HCT116 (cell line): ENCODE measurements at regions not wholly inside any gene's neighbourhood (a gene's known extent, or its start where the extent isn't known, plus 50 kb on each side); places are given as distances from the start of the nearest gene placed in this dataset.

Source experiments
- ATAC-seq: fragments of 200-7000 bp; cut with Tn5 transposase; 2 replicates; pipeline ENCODE4 v1.9.1; 2020; ENCODE audit warnings: mild to moderate bottlenecking, moderate library complexity
- BruUV-seq: library from RNA; stranded (reverse); fragments of 400-500 nt; replicated peaks from 2 replicates; lab custom pipeline; 2021; lab: Mats Ljungman, UMichigan
- CTCF ChIA-PET: fragments of 300-600 bp; sonication (Branson Sonifier 250); formaldehyde crosslinking; loops from one replicate; lab custom pipeline; 2021; ENCODE audit warnings: antibody characterized with exemption; lab: Charles Lee
- POLR2A ChIA-PET: fragments of 300-600, 350-600 bp; sonication (Branson Sonifier 250); formaldehyde crosslinking; loops from one replicate; lab custom pipeline; 2021; ENCODE audit warnings: antibody characterized with exemption; lab: Charles Lee
- RAD21 ChIA-PET, 2 experiments: fragments of 300-600 bp; sonication (Branson Sonifier 250); formaldehyde crosslinking; loops; one replicate each; lab custom pipeline; 2023; ENCODE audit warnings: low total read pairs in 2 of 2; ENCODE audit not compliant: uncharacterized antibody in 2 of 2, unreplicated experiment in 2 of 2, low non-redundant PET in 1 of 2; lab: Charles Lee
- DNase-seq: peaks from one replicate; pipeline ENCODE4 v3.0.0-alpha.2; 2010; ENCODE audit warnings: low read depth, low spot score
- H2AFZ ChIP-seq: fragments of 200-600 bp; shearing (Covaris generic), sonication (generic); 2 replicates; pipeline ENCODE4 v1.6.1; 2017; ENCODE audit warnings: low read depth, mixed run types, mixed read lengths, antibody characterized with exemption, low read length; ENCODE audit not compliant: poor library complexity, severe bottlenecking
- H3K27ac ChIP-seq: 2 replicates; pipeline ENCODE4 v1.5.1; 2012; ENCODE audit warnings: low read depth, low read length
- H3K27me3 ChIP-seq: fragments of 200-600 bp; sonication (generic); 2 replicates; pipeline ENCODE4 v1.6.1; 2016; ENCODE audit warnings: mixed run types, low read length, mixed read lengths; ENCODE audit not compliant: insufficient read depth
- H3K36me3 ChIP-seq, 2 experiments: fragments of 200-500 bp in 1 of 2; fragments of 200-600 bp in 1 of 2; sonication (Bioruptor generic) in 1 of 2; sonication (generic) in 1 of 2; 2 replicates each; pipeline versions ENCODE4 v1.5.1 to v1.6.1; 2014 to 2016; ENCODE audit warnings: low read length in 2 of 2, inconsistent platforms in 1 of 2, mixed read lengths in 1 of 2, mixed run types in 1 of 2; ENCODE audit not compliant: insufficient read depth in 2 of 2, control insufficient read depth in 1 of 2
- H3K4me1 ChIP-seq, 2 experiments: fragments of 200-600 bp in 1 of 2; sonication (generic) in 1 of 2; 2 replicates each; pipeline versions ENCODE4 v1.5.1 to v1.6.1; 2012 to 2017; ENCODE audit warnings: low read length in 2 of 2, inconsistent platforms in 1 of 2, mild to moderate bottlenecking in 1 of 2, mixed read lengths in 1 of 2, mixed run types in 1 of 2, moderate library complexity in 1 of 2; ENCODE audit not compliant: insufficient read depth in 2 of 2, control insufficient read depth in 1 of 2
- H3K4me2 ChIP-seq: fragments of 200-600 bp; sonication (generic); 2 replicates; pipeline ENCODE4 v1.6.1; 2017; ENCODE audit warnings: mixed run types, low read length, mixed read lengths
- H3K4me3 ChIP-seq, 2 experiments: fragments of 200-600 bp in 1 of 2; sonication (generic) in 1 of 2; replicated peaks in 1 of 2; 2 replicates each; pipeline ENCODE4 v1.5.1; 2011 to 2016; ENCODE audit warnings: low read length in 2 of 2, control low read depth in 1 of 2, low read depth in 1 of 2, mild to moderate bottlenecking in 1 of 2, mixed read lengths in 1 of 2, mixed run types in 1 of 2
- H3K79me2 ChIP-seq: fragments of 200-600 bp; sonication (generic); 2 replicates; pipeline ENCODE4 v1.6.1; 2017; ENCODE audit warnings: mild to moderate bottlenecking, mixed run types, low read length, moderate library complexity, mixed read lengths; ENCODE audit not compliant: insufficient read depth
- H3K9ac ChIP-seq: fragments of 200-600 bp; sonication (generic); 2 replicates; pipeline ENCODE4 v1.6.1; 2016; ENCODE audit warnings: low read length, mixed read lengths
- H3K9me2 ChIP-seq: fragments of 200-600 bp; sonication (generic), shearing (Covaris generic); 2 replicates; pipeline ENCODE4 v1.6.1; 2017; ENCODE audit warnings: mixed run types, mild to moderate bottlenecking, moderate library complexity; ENCODE audit not compliant: insufficient read depth
- H3K9me3 ChIP-seq, 2 experiments: fragments of 200-500 bp in 1 of 2; fragments of 200-600 bp in 1 of 2; sonication (Bioruptor generic) in 1 of 2; sonication (generic) in 1 of 2; 2 replicates each; pipeline ENCODE4 v1.6.1; 2014 to 2017; ENCODE audit warnings: low read length in 2 of 2, mixed read lengths in 2 of 2, inconsistent platforms in 1 of 2, low read depth in 1 of 2, mild to moderate bottlenecking in 1 of 2, mixed run types in 1 of 2, moderate library complexity in 1 of 2; ENCODE audit not compliant: control insufficient read depth in 1 of 2, insufficient read depth in 1 of 2
- H4K20me1 ChIP-seq: fragments of 200-600 bp; sonication (generic), shearing (Covaris generic); 2 replicates; pipeline ENCODE4 v1.6.1; 2017; ENCODE audit warnings: mixed run types, mild to moderate bottlenecking, moderate library complexity; ENCODE audit not compliant: insufficient read depth
- ATF3 ChIP-seq: IDR thresholded peaks from 2 replicates; pipeline ENCODE4 v1.6.1; 2012
- CBX3 ChIP-seq: IDR thresholded peaks from 2 replicates; pipeline ENCODE4 v1.6.1; 2012; ENCODE audit warnings: low read depth
- CEBPB ChIP-seq: IDR thresholded peaks from 2 replicates; pipeline ENCODE4 v1.6.1; 2012; ENCODE audit warnings: low read depth
- CTCF ChIP-seq, 3 experiments: fragments of 200-600 bp in 1 of 3; sonication (generic) in 1 of 3; IDR thresholded peaks in 2 of 3; conservative IDR thresholded peaks in 1 of 3; 2 replicates each; pipeline ENCODE4 v1.5.1; 2012 to 2017; ENCODE audit warnings: low read depth in 2 of 3, low read length in 2 of 3, antibody characterized with exemption in 1 of 3, borderline replicate concordance in 1 of 3, control low read depth in 1 of 3, mild to moderate bottlenecking in 1 of 3, mixed read lengths in 1 of 3, mixed run types in 1 of 3, moderate library complexity in 1 of 3; ENCODE audit not compliant: insufficient read depth in 1 of 3
- EGR1 ChIP-seq: IDR thresholded peaks from 2 replicates; pipeline ENCODE4 v1.6.1; 2012; ENCODE audit warnings: low read depth
- ELF1 ChIP-seq: IDR thresholded peaks from 2 replicates; pipeline ENCODE4 v1.6.1; 2012; ENCODE audit warnings: low read depth, borderline replicate concordance
- EZH2 ChIP-seq: fragments of 200-600 bp; sonication (generic); IDR thresholded peaks from 2 replicates; pipeline ENCODE4 v1.6.1; 2017; ENCODE audit warnings: antibody characterized with exemption, mixed run types
- FOSL1 ChIP-seq: IDR thresholded peaks from 2 replicates; pipeline ENCODE4 v1.6.1; 2012; ENCODE audit warnings: low read depth
- JUND ChIP-seq: IDR thresholded peaks from 2 replicates; pipeline ENCODE4 v1.6.1; 2012
- MAX ChIP-seq: IDR thresholded peaks from 2 replicates; pipeline ENCODE4 v1.6.1; 2012
- POLR2AphosphoS5 ChIP-seq: IDR thresholded peaks from 2 replicates; pipeline ENCODE4 v1.6.1; 2011; ENCODE audit warnings: mild to moderate bottlenecking, low read depth, low read length, moderate library complexity
- RAD21 ChIP-seq: IDR thresholded peaks from 2 replicates; pipeline ENCODE4 v1.6.1; 2012; ENCODE audit warnings: low read depth, mild to moderate bottlenecking
- REST ChIP-seq: IDR thresholded peaks from 2 replicates; pipeline ENCODE4 v1.6.1; 2012; ENCODE audit warnings: low read depth
- SRF ChIP-seq: IDR thresholded peaks from 2 replicates; pipeline ENCODE4 v1.6.1; 2012; ENCODE audit warnings: low read depth
- TCF7L2 ChIP-seq: IDR thresholded peaks from 2 replicates; pipeline ENCODE4 v1.7.0; 2011; ENCODE audit warnings: borderline replicate concordance, inconsistent platforms; ENCODE audit not compliant: insufficient read depth, insufficient read length; ENCODE audit errors: extremely low read depth
- YY1 ChIP-seq: IDR thresholded peaks from 2 replicates; pipeline ENCODE4 v1.6.1; 2011; ENCODE audit warnings: low read length, low read depth, moderate library complexity, mild to moderate bottlenecking; ENCODE audit not compliant: insufficient replicate concordance; ENCODE audit errors: extremely low read depth
- ZBTB33 ChIP-seq: IDR thresholded peaks from 2 replicates; pipeline ENCODE4 v1.6.1; 2011; ENCODE audit warnings: mild to moderate bottlenecking, low read length, moderate library complexity; ENCODE audit not compliant: insufficient replicate concordance; ENCODE audit errors: extremely low read depth
- ZFX ChIP-seq: fragments of 450-650 bp; IDR thresholded peaks from 2 replicates; pipeline ENCODE4 v1.6.1; 2017
- ZNF274 ChIP-seq: fragments of 200-500 bp; sonication (Bioruptor generic); IDR thresholded peaks from 2 replicates; pipeline ENCODE4 v1.6.1; 2014; ENCODE audit warnings: mild to moderate bottlenecking, low read depth, low read length, inconsistent platforms
- intact Hi-C: fragments of 100-400 bp; cut with micrococcal nuclease; formaldehyde crosslinking; loops from 2 replicates; pipeline ENCODE4 v1.10.0; 2022

- BruUV-seq, result no TSS peak
- no peaks in the 10 kb centered on the region for H3K27me3 ChIP-seq
- H3K36me3 ChIP-seq, result no peaks in the 10 kb centered on the region
- peaks cover 0 to 9% of the 10 kb centered on the region in 2 experiments; a peak in 3 of 4 replicates for H3K4me1 ChIP-seq
- TF ChIP-seq CEBPB (no peak), ZBTB33 (no peak), ZFX (no peak), EZH2 (no peak), REST (no peak), ZNF274 (no peak), POLR2AphosphoS5 (no peak), JUND (no peak), FOSL1 (no peak), SRF (no peak), RAD21 (no peak), ELF1 (no peak), EGR1 (no peak), CBX3 (no peak), TCF7L2 (no peak), CTCF (IDR thresholded peaks at IDR 0.05 in 2 of 3, conservative IDR thresholded peaks at IDR 0.05 in 1 of 3; ENCODE audit: borderline replicate concordance in 1 of 3, insufficient read depth in 1 of 3, low read depth in 2 of 3, low read length in 2 of 3) (no peak), MAX (no peak), ATF3 (no peak), YY1 (no peak)
- DNase-seq (no peak), ATAC-seq (no peak)
- H3K27ac ChIP-seq, result no peak overlapping the region
- no peak overlapping the region for H3K9ac ChIP-seq
- no peaks in the 10 kb centered on the region for H3K79me2 ChIP-seq
- H3K4me2 ChIP-seq, result no peak overlapping the region
- CTCF ChIA-PET, result no interaction called here
- H4K20me1 ChIP-seq, result no peaks in the 10 kb centered on the region
- no peak overlapping the region for H3K4me3 ChIP-seq
- intact Hi-C loops, result no loop called here
- no peaks in the 10 kb centered on the region for H3K9me3 ChIP-seq
- RAD21 ChIA-PET, result no interaction called here
- POLR2A ChIA-PET, result no interaction called here
- H3K9me2 ChIP-seq, result no peaks in the 10 kb centered on the region
- H2AFZ ChIP-seq, result no peak overlapping the region
Observed at GRCh38 chr6:105603788-105604586, 201.1 kb upstream of the PREP start.
